Mesenchymal stem cell (in vitro differentiated cells and primary cell): ENCODE measurements at regions not wholly inside any gene's neighbourhood (a gene's known extent, or its start where the extent isn't known, plus 50 kb on each side); places are given as distances from the start of the nearest gene placed in this dataset.
A peak's percentile ranks its signal among the peaks of the same experiment; 100 is the strongest.

ENCODE experiments used
- DNase-seq: peaks from one replicate; pipeline ENCODE4 v3.0.0-alpha.2; 2013
- H2AFZ ChIP-seq: one replicate; pipeline ENCODE4 v1.6.1; 2013; ENCODE audit warnings: low read depth, mild to moderate bottlenecking, control low read depth, inconsistent platforms, low read length, moderate library complexity
- H2AK5ac ChIP-seq: 2 replicates; pipeline ENCODE4 v1.6.1; 2013; ENCODE audit warnings: low read length, moderate library complexity, mild to moderate bottlenecking, inconsistent platforms; ENCODE audit not compliant: severe bottlenecking
- H2BK120ac ChIP-seq: one replicate; pipeline ENCODE4 v1.6.1; 2013; ENCODE audit warnings: low read depth, mild to moderate bottlenecking, inconsistent platforms, low read length, moderate library complexity
- H2BK12ac ChIP-seq, 2 experiments: one replicate each; pipeline ENCODE4 v1.6.1; 2013; ENCODE audit warnings: inconsistent platforms in 2 of 2, low read length in 2 of 2, mild to moderate bottlenecking in 2 of 2, moderate library complexity in 2 of 2, control low read depth in 1 of 2
- H2BK15ac ChIP-seq: one replicate; pipeline ENCODE4 v1.6.1; 2013; ENCODE audit warnings: mild to moderate bottlenecking, low read depth, inconsistent platforms; ENCODE audit not compliant: poor library complexity, severe bottlenecking
- H2BK5ac ChIP-seq: 2 replicates; pipeline ENCODE4 v1.6.1; 2013; ENCODE audit warnings: low read depth, mild to moderate bottlenecking, low read length, control low read depth, inconsistent platforms; ENCODE audit not compliant: poor library complexity, severe bottlenecking
- H3K14ac ChIP-seq, 2 experiments: one replicate each; pipeline ENCODE4 v1.6.1; 2013; ENCODE audit warnings: inconsistent platforms in 2 of 2, low read length in 2 of 2, control low read depth in 1 of 2, mild to moderate bottlenecking in 1 of 2, moderate library complexity in 1 of 2
- H3K18ac ChIP-seq, 2 experiments: one replicate each; pipeline ENCODE4 v1.6.1; 2013; ENCODE audit warnings: inconsistent platforms in 2 of 2, low read length in 2 of 2, control low read depth in 1 of 2, low read depth in 1 of 2, mild to moderate bottlenecking in 1 of 2
- H3K23ac ChIP-seq, 2 experiments: one replicate each; pipeline ENCODE4 v1.6.1; 2013; ENCODE audit warnings: inconsistent platforms in 2 of 2, low read length in 2 of 2, mild to moderate bottlenecking in 2 of 2, moderate library complexity in 2 of 2, control low read depth in 1 of 2
- H3K27ac ChIP-seq: 2 replicates; pipeline ENCODE4 v1.5.1; 2013; ENCODE audit warnings: mild to moderate bottlenecking, moderate library complexity, low read length, control low read depth, inconsistent platforms; ENCODE audit not compliant: poor library complexity, severe bottlenecking
- H3K27me3 ChIP-seq, 2 experiments: 2 replicates each; pipeline versions ENCODE4 v1.6.1 to v1.7.0; 2013; ENCODE audit warnings: low read length in 2 of 2, mild to moderate bottlenecking in 2 of 2, moderate library complexity in 2 of 2, control low read depth in 1 of 2, inconsistent platforms in 1 of 2; ENCODE audit not compliant: control insufficient read depth in 1 of 2, insufficient read depth in 1 of 2
- H3K36me3 ChIP-seq, 2 experiments: 2 replicates each; pipeline versions ENCODE4 v1.6.1 to v1.7.0; 2013; ENCODE audit warnings: low read length in 2 of 2, control low read depth in 1 of 2, inconsistent platforms in 1 of 2, low read depth in 1 of 2, mild to moderate bottlenecking in 1 of 2; ENCODE audit not compliant: insufficient read depth in 2 of 2, control insufficient read depth in 1 of 2
- H3K4ac ChIP-seq, 2 experiments: one replicate each; pipeline ENCODE4 v1.6.1; 2013; ENCODE audit warnings: inconsistent platforms in 2 of 2, low read length in 2 of 2, mild to moderate bottlenecking in 2 of 2, moderate library complexity in 2 of 2, control low read depth in 1 of 2, low read depth in 1 of 2
- H3K4me1 ChIP-seq: 2 replicates; pipeline ENCODE4 v1.6.1; 2013; ENCODE audit warnings: low read depth, low read length, control low read depth; ENCODE audit not compliant: control insufficient read depth, insufficient read depth
- H3K4me2 ChIP-seq: 2 replicates; pipeline ENCODE4 v1.6.1; 2013; ENCODE audit warnings: low read length, mild to moderate bottlenecking, inconsistent platforms; ENCODE audit not compliant: poor library complexity, severe bottlenecking
- H3K4me3 ChIP-seq, 2 experiments: 2 replicates each; pipeline versions ENCODE4 v1.5.1 to v1.7.0; 2013; ENCODE audit warnings: low read length in 2 of 2, mild to moderate bottlenecking in 2 of 2, control low read depth in 1 of 2, low read depth in 1 of 2; ENCODE audit not compliant: insufficient read depth in 1 of 2
- H3K79me1 ChIP-seq: replicated peaks from 2 replicates; pipeline ENCODE4 v1.6.1; 2013; ENCODE audit warnings: mild to moderate bottlenecking, control low read depth, low read length, inconsistent platforms; ENCODE audit not compliant: poor library complexity, severe bottlenecking
- H3K9ac ChIP-seq: 2 replicates; pipeline ENCODE4 v1.7.0; 2013; ENCODE audit warnings: mild to moderate bottlenecking, low read length, moderate library complexity
- H3K9me3 ChIP-seq: 2 replicates; pipeline ENCODE4 v1.7.0; 2013; ENCODE audit warnings: mild to moderate bottlenecking, low read length; ENCODE audit not compliant: control insufficient read depth
- H4K8ac ChIP-seq: one replicate; pipeline ENCODE4 v1.6.1; 2013; ENCODE audit warnings: inconsistent platforms, mild to moderate bottlenecking, low read length, moderate library complexity
- H4K91ac ChIP-seq: one replicate; pipeline ENCODE4 v1.6.1; 2013; ENCODE audit warnings: mild to moderate bottlenecking, low read length, inconsistent platforms
- WGBS: methylation state at CpG from one replicate; pipeline ENCODE4 v1.1.7; 2013; ENCODE audit warnings: mixed read lengths; 5-methylcytosine and 5-hydroxymethylcytosine counted together

GRCh38 chr4:134365852-134366251, 164.3 kb upstream of the PABPC4L start:
- H4K91ac ChIP-seq, result no peak overlapping the region
- no peak overlapping the region for H2BK5ac ChIP-seq
- no peak overlapping the region for H2BK15ac ChIP-seq
- no peak overlapping the region for H2AK5ac ChIP-seq
- H3K36me3 ChIP-seq, result no peaks in the 10 kb centered on the region
- H3K4me2 ChIP-seq, result no peak overlapping the region
- H3K23ac ChIP-seq, result no peak overlapping the region
- no peak overlapping the region for H3K4me3 ChIP-seq
- no peaks in the 10 kb centered on the region for H3K9me3 ChIP-seq
- no peak overlapping the region for H2AFZ ChIP-seq
- 100% methylated on average over 1 of the region's 1 CpG for WGBS
- no peaks in the 10 kb centered on the region for H3K4me1 ChIP-seq
- peak overlapping the region in 1 of 2 experiments; percentile 34 for H3K18ac ChIP-seq
- peak; percentile 53 for DNase-seq
- no peak overlapping the region for H3K4ac ChIP-seq
- H2BK12ac ChIP-seq, result no peak overlapping the region
- H3K14ac ChIP-seq, result no peak overlapping the region
- no peak overlapping the region for H3K27ac ChIP-seq
- H3K27me3 ChIP-seq, result no peaks in the 10 kb centered on the region
- no peaks in the 10 kb centered on the region for H3K79me1 ChIP-seq
- no peak overlapping the region for H3K9ac ChIP-seq
- no peak overlapping the region for H2BK120ac ChIP-seq
- no peak overlapping the region for H4K8ac ChIP-seq

GRCh38 chr4:134364928-134365327, 163.3 kb upstream of the PABPC4L start:
- Histone ChIP-seq H2BK12ac (no peak overlapping the region), H2BK120ac (no peak overlapping the region), H2BK15ac (no peak overlapping the region), H3K9ac (no peak overlapping the region), H3K23ac (no peak overlapping the region), H3K9me3 (no peaks in the 10 kb centered on the region), H3K4me3 (no peak overlapping the region), H3K36me3 (no peaks in the 10 kb centered on the region), H3K18ac (no peak overlapping the region), H2AFZ (no peak overlapping the region), H3K4me2 (no peak overlapping the region), H3K27me3 (no peaks in the 10 kb centered on the region), H3K27ac (no peak overlapping the region), H2AK5ac (no peak overlapping the region), H3K14ac (no peak overlapping the region), H2BK5ac (no peak overlapping the region), H3K4ac (no peak overlapping the region), H4K91ac (no peak overlapping the region), H4K8ac (no peak overlapping the region), H3K79me1 (no peaks in the 10 kb centered on the region), H3K4me1 (no peaks in the 10 kb centered on the region)
- WGBS, result no CpG with 5 or more reads among the region's 1 CpG
- DNase-seq, result no peak

- H3K79me1 ChIP-seq, result no peaks in the 10 kb centered on the region
- no peak overlapping the region for H3K27ac ChIP-seq
- no peak overlapping the region for H2BK15ac ChIP-seq
- no peaks in the 10 kb centered on the region for H3K27me3 ChIP-seq
- H2BK120ac ChIP-seq, result no peak overlapping the region
- 83% methylated on average over 1 of the region's 2 CpGs for WGBS
- H2BK5ac ChIP-seq, result no peak overlapping the region
- H3K9ac ChIP-seq, result no peak overlapping the region
- no peak overlapping the region for H2AK5ac ChIP-seq
- H3K9me3 ChIP-seq, result no peaks in the 10 kb centered on the region
- no peak overlapping the region for H3K4ac ChIP-seq
- H2BK12ac ChIP-seq, result no peak overlapping the region
- H3K36me3 ChIP-seq, result no peaks in the 10 kb centered on the region
- H3K4me2 ChIP-seq, result no peak overlapping the region
- H3K4me3 ChIP-seq, result no peak overlapping the region
- no peak overlapping the region for H3K18ac ChIP-seq
- peaks cover 3% of the 10 kb centered on the region for H3K4me1 ChIP-seq
- H3K14ac ChIP-seq, result no peak overlapping the region
- H4K8ac ChIP-seq, result no peak overlapping the region
- no peak overlapping the region for H2AFZ ChIP-seq
- no peak overlapping the region for H4K91ac ChIP-seq
- no peak for DNase-seq
- H3K23ac ChIP-seq, result no peak overlapping the region
Observed at GRCh38 chr4:134345244-134345643, 143.7 kb upstream of the PABPC4L start.

GRCh38 chr4:134343656-134344055, 142.1 kb upstream of the PABPC4L start:
- Histone ChIP-seq H4K91ac (no peak overlapping the region), H3K27ac (no peak overlapping the region), H3K79me1 (no peaks in the 10 kb centered on the region), H3K4me1 (peaks cover 3% of the 10 kb centered on the region), H2BK5ac (no peak overlapping the region), H3K9me3 (no peaks in the 10 kb centered on the region), H2BK15ac (no peak overlapping the region), H3K4me2 (no peak overlapping the region), H2BK120ac (no peak overlapping the region), H3K23ac (no peak overlapping the region), H4K8ac (no peak overlapping the region), H3K4ac (no peak overlapping the region), H3K27me3 (no peaks in the 10 kb centered on the region), H3K14ac (no peak overlapping the region), H3K4me3 (no peak overlapping the region), H2AFZ (no peak overlapping the region), H3K36me3 (no peaks in the 10 kb centered on the region), H2AK5ac (no peak overlapping the region), H3K9ac (no peak overlapping the region), H3K18ac (no peak overlapping the region), H2BK12ac (no peak overlapping the region)
- DNase-seq, result no peak
- WGBS, result 94% methylated on average over 2 of the region's 5 CpGs
